Smooth muscle cell (in vitro differentiated cells): ENCODE measurements at regions not wholly inside any gene's neighbourhood (a gene's known extent, or its start where the extent isn't known, plus 50 kb on each side); places are given as distances from the start of the nearest gene placed in this dataset.
A peak's percentile ranks its signal among the peaks of the same experiment; 100 is the strongest.

Source experiments
- DNase-seq: peaks from one replicate; lab custom pipeline; 2025; ENCODE audit not compliant: unreplicated experiment; lab: John Stamatoyannopoulos, UW
- H2AFZ ChIP-seq: fragments of 200-600 bp; sonication (generic); 2 replicates; pipeline ENCODE4 v1.6.0; 2016; ENCODE audit warnings: antibody characterized with exemption, low read depth, mild to moderate bottlenecking
- H3F3A ChIP-seq: fragments of 200-600 bp; sonication (generic); 2 replicates; pipeline ENCODE4 v1.6.0; 2017; ENCODE audit warnings: antibody characterized with exemption, low read depth
- H3K27ac ChIP-seq: fragments of 200-600 bp; sonication (generic); 2 replicates; pipeline ENCODE4 v1.5.1; 2016; ENCODE audit warnings: low read depth, mild to moderate bottlenecking
- H3K27me3 ChIP-seq: fragments of 200-600 bp; sonication (generic); 2 replicates; pipeline ENCODE4 v1.6.1; 2016; ENCODE audit warnings: low read depth, mild to moderate bottlenecking
- H3K36me3 ChIP-seq: fragments of 200-600 bp; sonication (generic); 2 replicates; pipeline ENCODE4 v1.5.1; 2016; ENCODE audit warnings: low read depth
- H3K4me1 ChIP-seq: fragments of 200-600 bp; sonication (generic); 2 replicates; pipeline ENCODE4 v1.5.1; 2016; ENCODE audit warnings: low read depth
- H3K4me2 ChIP-seq: fragments of 200-600 bp; sonication (generic); 2 replicates; pipeline ENCODE4 v1.6.0; 2016; ENCODE audit warnings: mild to moderate bottlenecking
- H3K4me3 ChIP-seq: fragments of 200-600 bp; sonication (generic); 2 replicates; pipeline ENCODE4 v1.5.1; 2016; ENCODE audit warnings: mild to moderate bottlenecking
- H3K79me2 ChIP-seq: fragments of 200-600 bp; sonication (generic); 2 replicates; pipeline ENCODE4 v1.6.0; 2016; ENCODE audit warnings: low read depth, mild to moderate bottlenecking
- H3K9ac ChIP-seq: fragments of 200-600 bp; sonication (generic); 2 replicates; pipeline ENCODE4 v1.6.0; 2016; ENCODE audit warnings: low read depth
- H3K9me3 ChIP-seq: fragments of 200-600 bp; sonication (generic); replicated peaks from 2 replicates; pipeline ENCODE4 v1.5.1; 2016; ENCODE audit warnings: low read depth
- H4K20me1 ChIP-seq: fragments of 200-600 bp; sonication (generic); 2 replicates; pipeline ENCODE4 v1.6.0; 2016; ENCODE audit warnings: low read depth
- WGBS: methylation state at CpG from one replicate; pipeline ENCODE4 v1.1.7; 2016; ENCODE audit warnings: low lambda C conversion rate; 5-methylcytosine and 5-hydroxymethylcytosine counted together
- TF ChIP-seq, protein P1 (sequence below): fragments of 200-600 bp; sonication (generic); IDR thresholded peaks from 2 replicates; pipeline ENCODE4 v1.5.1; 2017; ENCODE audit warnings: borderline replicate concordance, mild to moderate bottlenecking, antibody characterized with exemption; ENCODE audit not compliant: insufficient read depth, poor library complexity, severe bottlenecking

DNA sequence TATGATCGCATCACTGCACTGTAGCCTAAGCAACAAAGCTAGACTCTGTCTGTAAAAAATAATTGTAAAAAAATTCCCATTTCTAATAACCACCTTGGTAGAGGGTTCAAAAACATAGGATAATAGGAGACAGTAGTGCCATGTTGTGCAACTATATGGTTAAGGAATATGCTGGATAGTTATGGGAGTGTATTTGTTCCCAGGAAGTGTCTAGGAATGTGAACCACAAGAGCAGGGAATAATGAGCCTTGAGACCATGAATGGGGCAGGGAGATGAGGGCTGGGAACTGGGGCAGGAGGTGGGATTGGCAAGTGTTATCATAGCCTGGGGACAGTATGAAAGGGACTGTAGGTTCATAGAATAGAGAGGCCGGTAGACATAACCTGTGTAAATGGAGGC lies 50.4 kb downstream of the RUSC2 start:
- Histone ChIP-seq H4K20me1 (peaks cover 39% of the 10 kb centered on the region), H3F3A (peaks cover 4% of the 10 kb centered on the region), H3K4me3 (no peak overlapping the region), H3K36me3 (no peaks in the 10 kb centered on the region), H3K4me2 (peak overlapping the region; percentile 88), H3K4me1 (peaks cover 22% of the 10 kb centered on the region), H3K27me3 (no peaks in the 10 kb centered on the region), H2AFZ (no peak overlapping the region), H3K9me3 (no peaks in the 10 kb centered on the region), H3K27ac (no peak overlapping the region), H3K79me2 (peaks cover 74% of the 10 kb centered on the region), H3K9ac (no peak overlapping the region)
- 97% methylated on average over 2 of the region's 2 CpGs for WGBS
- TF ChIP-seq, protein P1, sequence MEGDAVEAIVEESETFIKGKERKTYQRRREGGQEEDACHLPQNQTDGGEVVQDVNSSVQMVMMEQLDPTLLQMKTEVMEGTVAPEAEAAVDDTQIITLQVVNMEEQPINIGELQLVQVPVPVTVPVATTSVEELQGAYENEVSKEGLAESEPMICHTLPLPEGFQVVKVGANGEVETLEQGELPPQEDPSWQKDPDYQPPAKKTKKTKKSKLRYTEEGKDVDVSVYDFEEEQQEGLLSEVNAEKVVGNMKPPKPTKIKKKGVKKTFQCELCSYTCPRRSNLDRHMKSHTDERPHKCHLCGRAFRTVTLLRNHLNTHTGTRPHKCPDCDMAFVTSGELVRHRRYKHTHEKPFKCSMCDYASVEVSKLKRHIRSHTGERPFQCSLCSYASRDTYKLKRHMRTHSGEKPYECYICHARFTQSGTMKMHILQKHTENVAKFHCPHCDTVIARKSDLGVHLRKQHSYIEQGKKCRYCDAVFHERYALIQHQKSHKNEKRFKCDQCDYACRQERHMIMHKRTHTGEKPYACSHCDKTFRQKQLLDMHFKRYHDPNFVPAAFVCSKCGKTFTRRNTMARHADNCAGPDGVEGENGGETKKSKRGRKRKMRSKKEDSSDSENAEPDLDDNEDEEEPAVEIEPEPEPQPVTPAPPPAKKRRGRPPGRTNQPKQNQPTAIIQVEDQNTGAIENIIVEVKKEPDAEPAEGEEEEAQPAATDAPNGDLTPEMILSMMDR, result no peak
- no peak for DNase-seq

- WGBS, result 97% methylated on average over 6 of the region's 6 CpGs
- no peak for DNase-seq
- no peak overlapping the region for H3K4me3 ChIP-seq
- no peaks in the 10 kb centered on the region for H3K9me3 ChIP-seq
- no peak overlapping the region for H3K9ac ChIP-seq
- H3F3A ChIP-seq, result no peaks in the 10 kb centered on the region
- no peaks in the 10 kb centered on the region for H3K27me3 ChIP-seq
- no peak overlapping the region for H3K4me2 ChIP-seq
- H2AFZ ChIP-seq, result no peak overlapping the region
- peaks cover 61% of the 10 kb centered on the region for H3K79me2 ChIP-seq
- TF ChIP-seq, protein P1, result no peak
- no peak overlapping the region for H3K27ac ChIP-seq
- H4K20me1 ChIP-seq, result peaks cover 94% of the 10 kb centered on the region
- H3K4me1 ChIP-seq, result no peaks in the 10 kb centered on the region
- no peaks in the 10 kb centered on the region for H3K36me3 ChIP-seq
Measured at GRCh38 chr9:35546853-35547252, 56.9 kb downstream of the RUSC2 start.

GRCh38 chr9:35547889-35548418 lies 57.1 kb upstream of the TESK1 start:
- Histone ChIP-seq H3K9ac (no peak overlapping the region), H3K79me2 (peaks cover 61% of the 10 kb centered on the region), H2AFZ (no peak overlapping the region), H3K27ac (no peak overlapping the region), H3F3A (no peaks in the 10 kb centered on the region), H3K4me2 (no peak overlapping the region), H3K4me1 (peaks cover 6% of the 10 kb centered on the region), H3K4me3 (no peak overlapping the region), H3K9me3 (no peaks in the 10 kb centered on the region), H4K20me1 (peaks cover 96% of the 10 kb centered on the region), H3K27me3 (no peaks in the 10 kb centered on the region), H3K36me3 (no peaks in the 10 kb centered on the region)
- TF ChIP-seq, protein P1, result no peak
- no peak for DNase-seq
- 99% methylated on average over 16 of the region's 16 CpGs for WGBS

- Histone ChIP-seq H3K27ac (no peak overlapping the region), H3K4me1 (peaks cover 7% of the 10 kb centered on the region), H3F3A (no peaks in the 10 kb centered on the region), H3K4me2 (no peak overlapping the region), H3K4me3 (no peak overlapping the region), H3K27me3 (no peaks in the 10 kb centered on the region), H2AFZ (no peak overlapping the region), H3K9ac (no peak overlapping the region), H3K9me3 (no peaks in the 10 kb centered on the region), H3K79me2 (peaks cover 55% of the 10 kb centered on the region), H4K20me1 (peaks cover 97% of the 10 kb centered on the region), H3K36me3 (no peaks in the 10 kb centered on the region)
- WGBS, result 94% methylated on average over 1 of the region's 1 CpG
- TF ChIP-seq, protein P1, result no peak
- no peak for DNase-seq
Measured at GRCh38 chr9:35548571-35548970, 56.5 kb upstream of the TESK1 start.
